DMS 273 (cell line): ENCODE measurements at regions not wholly inside any gene's neighbourhood (a gene's known extent, or its start where the extent isn't known, plus 50 kb on each side); places are given as distances from the start of the nearest gene placed in this dataset.
A peak's percentile ranks its signal among the peaks of the same experiment; 100 is the strongest.

Source experiments
- DNase-seq: peaks from one replicate; lab custom pipeline; 2025; ENCODE audit not compliant: unreplicated experiment; lab: John Stamatoyannopoulos, UW

DNA sequence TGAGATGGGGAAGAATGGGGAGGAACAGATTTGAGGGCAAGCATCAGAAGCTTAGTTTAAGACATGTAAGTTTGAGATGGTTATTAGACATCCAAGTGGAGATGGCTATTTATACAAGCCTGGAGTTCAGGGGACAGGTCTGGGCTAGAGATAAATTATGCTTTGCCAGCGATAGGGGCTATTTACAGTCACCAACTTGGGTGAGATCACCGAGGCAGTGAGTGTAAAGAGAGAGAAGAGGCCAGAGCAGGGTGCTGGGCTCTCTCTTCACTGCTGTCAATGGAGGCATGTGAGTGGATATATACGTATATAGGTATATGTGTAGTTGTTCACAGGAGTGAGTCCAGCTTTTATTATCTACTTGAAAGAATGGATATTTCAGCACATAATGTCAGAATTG, 81.0 kb downstream of the QPCT start:
- no peak for DNase-seq

- no peak for DNase-seq
These were observed 82.8 kb downstream of the QPCT start for GRCh38 chr2:37427241-37427640.

DNA sequence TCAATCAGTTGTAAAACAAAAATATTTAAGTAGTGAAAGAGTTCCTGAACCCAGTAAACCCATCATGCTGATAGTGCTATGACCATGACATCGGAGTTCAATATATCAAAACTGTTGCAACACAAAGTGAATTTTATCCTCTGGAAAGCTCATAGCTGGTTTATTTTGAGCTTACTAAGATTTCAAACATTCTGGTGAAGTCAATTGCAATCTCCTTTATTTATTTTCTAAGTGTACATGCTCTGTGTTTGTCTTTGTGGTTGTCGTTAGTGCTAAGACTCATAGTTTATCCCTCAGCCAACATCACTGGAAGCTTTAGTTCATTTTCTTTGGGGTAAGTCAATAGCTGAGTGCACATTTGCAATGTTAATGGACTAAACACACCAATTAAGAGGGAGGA, 91.9 kb downstream of the QPCT start:
- DNase-seq: no peak

DNA sequence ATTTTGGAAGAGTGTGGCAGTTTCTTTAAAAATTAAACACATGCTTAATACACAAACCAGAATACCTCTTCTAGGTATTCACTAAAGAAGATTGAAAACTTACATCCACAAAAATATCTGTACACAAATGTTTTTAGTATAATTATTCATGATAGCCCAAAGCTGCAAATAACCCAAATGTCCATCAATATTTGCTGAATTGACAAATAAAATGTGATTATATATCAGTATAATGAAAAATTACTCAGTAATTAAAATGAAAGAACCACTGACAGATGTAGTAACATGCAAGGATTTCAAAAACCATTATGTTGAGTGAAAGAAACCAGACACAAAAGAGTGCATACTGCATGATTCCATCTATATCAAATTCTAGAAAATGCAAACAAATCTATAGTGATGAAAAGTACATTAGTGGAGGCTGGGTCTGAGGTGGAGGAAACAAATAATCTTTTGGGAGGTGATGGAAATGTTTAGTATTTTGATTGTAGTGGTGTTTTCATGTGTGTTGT, 94.8 kb downstream of the QPCT start:
- no peak for DNase-seq

DNA sequence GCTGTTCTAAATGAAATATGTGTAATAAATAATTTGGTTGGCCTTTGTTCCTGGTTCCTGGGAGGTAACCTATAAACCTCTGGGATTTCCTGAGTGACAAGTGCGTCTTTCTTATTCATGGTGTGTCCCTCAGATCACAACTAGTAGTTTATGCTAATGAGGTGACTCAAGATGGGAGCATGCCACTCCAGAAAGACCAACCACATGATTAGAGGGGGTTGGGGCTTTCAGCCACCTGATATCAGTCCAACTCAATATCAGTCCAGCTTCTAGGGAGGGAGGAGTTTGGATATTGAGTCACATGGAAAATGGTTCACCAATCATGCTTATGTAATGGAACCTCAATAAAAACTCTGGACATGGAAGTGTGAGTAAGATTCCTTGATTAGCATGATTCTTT, 96.6 kb downstream of the QPCT start:
- DNase-seq: no peak

GRCh38 chr2:37443082-37443481, 98.7 kb downstream of the QPCT start:
- no peak for DNase-seq

GRCh38 chr2:37447446-37447845, 103.0 kb downstream of the QPCT start:
- DNase-seq: no peak

DNA sequence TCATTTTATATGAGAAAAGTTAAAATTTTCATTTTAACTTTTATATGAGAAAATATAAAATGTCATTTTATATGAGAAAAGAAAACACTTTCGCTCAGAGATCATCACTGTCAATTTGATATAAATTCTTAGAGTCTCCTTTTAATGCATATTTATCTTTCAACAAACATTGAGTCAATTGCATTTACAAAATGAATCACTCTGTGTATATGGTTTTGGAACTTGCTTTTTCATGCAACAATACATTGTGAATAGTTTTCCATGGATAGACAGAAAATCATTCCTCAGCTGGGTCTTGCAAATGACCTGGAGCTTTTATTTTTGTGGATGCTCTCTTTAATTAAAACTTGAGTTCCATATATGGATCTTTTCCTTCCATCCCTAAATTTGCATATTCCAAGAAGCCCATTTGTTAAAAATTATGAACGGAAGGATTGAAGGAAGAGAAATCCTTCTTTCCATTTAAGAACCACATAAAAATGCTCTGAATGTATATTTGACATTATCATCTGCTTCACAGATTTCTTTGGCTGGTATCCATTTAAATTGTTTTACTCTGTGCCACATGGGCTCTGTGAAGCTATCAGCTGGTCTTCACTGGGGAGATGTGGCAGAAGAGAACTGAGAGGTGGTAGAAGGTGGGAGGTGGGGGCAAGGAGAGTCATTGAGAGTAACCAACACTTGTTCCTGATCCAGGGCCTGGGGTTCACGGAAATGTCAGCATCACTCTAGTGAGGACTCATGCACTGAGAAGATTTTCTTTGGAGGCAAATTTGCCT, 104.1 kb downstream of the QPCT start:
- no peak for DNase-seq

DNA sequence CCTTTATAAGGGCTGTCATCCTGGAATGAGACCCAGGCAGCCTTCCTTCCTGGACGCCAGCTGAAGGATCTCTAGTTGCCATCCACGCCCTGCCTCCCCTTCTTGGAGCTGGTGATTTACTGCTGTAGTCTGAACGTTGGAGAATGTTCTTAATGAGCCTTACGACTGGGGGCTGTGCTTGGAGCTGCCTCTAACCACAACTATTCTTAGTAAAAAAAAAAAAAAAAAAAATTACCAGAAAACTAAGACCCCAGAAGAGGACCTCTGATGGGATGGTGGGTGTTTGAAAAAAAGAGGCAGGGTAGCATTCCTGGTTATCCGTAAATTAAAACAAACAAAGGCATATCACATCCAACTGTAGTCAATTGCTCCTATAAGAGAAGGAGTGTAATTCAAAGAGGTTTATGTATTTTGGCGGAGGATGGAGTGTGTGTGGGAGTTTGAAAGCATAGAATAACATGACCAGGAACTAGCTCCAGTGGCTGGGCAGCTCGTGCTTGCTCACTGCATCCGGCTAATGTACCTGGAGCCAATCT, 105.4 kb downstream of the QPCT start:
- no peak for DNase-seq

DNA sequence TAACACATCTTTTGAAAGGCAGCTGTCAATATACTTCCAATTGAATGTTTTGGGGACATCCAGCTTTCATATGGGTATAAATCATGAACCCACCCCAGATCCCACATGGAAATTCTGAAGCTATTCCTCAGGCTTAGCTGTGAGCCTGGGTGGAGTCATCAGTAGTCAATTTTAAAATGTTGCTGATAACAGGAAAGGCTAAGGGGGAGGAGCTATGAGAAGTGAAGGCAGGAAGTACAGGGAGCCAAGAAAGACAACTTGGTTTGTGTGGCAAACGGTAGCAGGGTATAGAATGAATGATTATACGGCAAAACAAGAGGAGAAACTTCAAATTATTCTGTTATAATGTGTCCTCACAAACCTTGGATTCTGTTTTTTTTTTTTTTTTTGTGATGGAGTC, 108.6 kb downstream of the QPCT start:
- no peak for DNase-seq

DNA sequence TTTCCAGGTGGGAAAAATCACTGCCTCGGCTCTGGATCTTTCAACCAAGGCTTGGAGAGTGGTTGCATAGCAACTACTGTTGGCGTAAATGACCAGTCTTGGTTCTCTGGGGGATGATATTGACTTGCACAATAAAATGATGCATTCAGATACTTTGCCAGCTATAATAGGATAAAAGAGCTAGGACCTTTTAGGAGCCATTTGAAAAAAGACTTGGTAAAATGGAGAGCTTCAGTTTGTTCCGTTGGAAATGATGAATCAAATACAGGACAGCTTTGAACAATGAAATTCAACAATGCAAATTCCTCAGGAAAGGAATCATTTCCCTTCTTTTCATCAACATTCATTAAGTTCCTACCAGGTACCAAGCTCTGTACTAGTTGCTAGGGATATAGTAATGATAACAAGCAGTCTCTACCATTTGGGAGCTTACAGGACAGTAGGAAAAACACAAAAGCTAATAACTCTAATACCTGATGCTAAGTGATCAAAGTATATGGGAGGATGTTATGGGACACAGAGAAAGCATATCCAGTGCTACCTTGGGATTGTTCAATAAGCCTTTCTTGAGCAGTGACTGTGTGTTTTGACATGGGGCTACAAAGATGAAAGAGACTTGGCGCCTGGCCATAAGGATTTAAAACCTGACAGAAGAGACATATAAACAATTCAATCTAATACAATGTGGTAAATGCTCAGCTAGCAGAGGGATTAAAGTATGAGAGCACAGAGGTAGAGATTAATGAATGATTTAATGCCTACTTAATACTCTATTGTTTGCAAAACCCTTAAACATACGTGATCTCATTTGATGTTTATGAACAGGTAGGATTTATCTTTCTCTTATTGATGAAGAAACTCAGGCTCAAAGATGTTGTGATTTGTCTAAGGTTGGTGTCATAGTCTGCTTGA, 110.7 kb downstream of the QPCT start:
- no peak for DNase-seq

GRCh38 chr2:37456479-37456878, 112.0 kb downstream of the QPCT start:
- DNase-seq: peak; percentile 34

- DNase-seq: no peak
These were observed 113.0 kb downstream of the QPCT start for GRCh38 chr2:37457401-37457901.

DNA sequence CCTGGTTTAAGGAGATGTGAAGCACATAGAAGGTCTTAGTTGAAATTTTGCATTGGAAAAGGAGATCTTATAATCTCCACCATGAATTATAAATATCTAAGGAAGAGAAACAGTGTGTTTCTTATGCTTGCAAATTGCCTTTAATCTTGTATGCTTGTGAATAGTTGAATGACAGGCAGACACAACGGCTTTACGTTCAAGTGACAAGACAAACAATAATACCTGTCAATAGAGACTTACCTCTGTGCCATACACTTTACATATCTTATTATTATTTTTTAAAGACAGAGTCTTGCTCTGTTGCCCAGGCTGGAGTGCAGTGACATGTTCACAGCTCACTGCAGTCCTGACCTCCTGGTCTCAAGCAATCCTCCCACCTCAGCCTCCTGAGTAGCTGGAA, 113.7 kb downstream of the QPCT start:
- no peak for DNase-seq

- no peak for DNase-seq
These were observed 114.9 kb downstream of the QPCT start for GRCh38 chr2:37459095-37459981.

- no peak for DNase-seq
These were observed 116.4 kb downstream of the QPCT start for GRCh38 chr2:37460896-37461229.

DNA sequence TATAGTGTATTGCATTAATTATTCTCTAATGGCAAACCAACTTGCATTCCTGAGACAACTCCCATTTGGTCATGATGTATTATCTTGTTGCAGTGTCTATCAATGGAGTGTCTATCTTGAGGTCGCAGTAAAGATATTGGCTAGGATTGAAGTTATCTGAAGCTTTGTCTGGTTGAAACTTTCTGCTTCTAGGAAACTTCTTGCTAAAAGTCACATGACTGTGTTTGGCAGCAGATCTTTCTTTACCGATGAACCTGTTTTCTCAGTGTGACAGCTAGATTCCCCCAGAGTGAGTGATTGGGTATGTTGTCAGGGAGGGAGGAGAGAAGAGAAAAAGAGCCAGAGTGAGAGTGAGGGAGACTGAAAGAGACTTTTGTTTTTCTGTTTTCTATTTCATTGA, 119.6 kb downstream of the QPCT start:
- no peak for DNase-seq

GRCh38 chr2:37466533-37467222, 122.2 kb downstream of the QPCT start:
- DNase-seq: no peak

DNA sequence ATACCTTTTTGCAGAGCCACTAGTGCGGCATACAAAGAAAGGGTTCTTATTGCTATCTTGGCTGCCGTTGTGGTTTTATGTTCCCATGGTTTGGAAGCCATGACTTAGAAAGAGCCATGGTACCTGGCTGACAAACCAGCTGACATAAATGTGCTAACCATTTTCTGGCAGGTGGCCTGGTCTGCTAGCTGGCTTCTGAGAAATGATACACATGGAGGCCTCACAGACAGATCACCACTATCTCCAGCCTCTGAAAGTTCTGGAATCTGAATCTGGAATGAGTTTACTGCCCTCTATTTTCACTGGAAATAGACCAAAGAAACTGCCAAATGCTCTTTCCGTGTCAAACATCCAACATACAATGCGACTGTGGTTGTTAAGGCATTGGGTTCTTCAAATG, 123.7 kb downstream of the QPCT start:
- DNase-seq: no peak

DNA sequence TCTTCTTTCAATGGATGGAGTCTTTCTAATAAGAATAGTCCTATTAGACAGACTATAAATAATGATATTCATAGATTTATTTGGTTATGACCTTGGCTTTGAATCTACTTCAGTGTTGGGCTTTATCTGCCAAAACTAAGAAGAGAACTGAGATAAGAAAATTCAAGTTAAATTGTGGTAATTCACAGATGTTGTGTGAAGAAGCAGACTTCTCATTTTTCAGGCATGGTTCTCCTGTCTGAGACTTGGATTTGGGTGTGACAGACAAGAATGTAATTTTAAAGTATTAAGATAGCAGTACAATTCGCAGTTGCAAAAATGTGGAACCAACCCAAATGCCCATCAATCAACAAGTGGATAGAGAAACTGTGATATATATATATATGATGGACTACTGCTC, 124.7 kb downstream of the QPCT start:
- DNase-seq: no peak
